T-cell (primary cell): ENCODE measurements at regions not wholly inside any gene's neighbourhood (a gene's known extent, or its start where the extent isn't known, plus 50 kb on each side); places are given as distances from the start of the nearest gene placed in this dataset.

Source experiments
- ATAC-seq, 4 experiments: fragments of 200-7000 bp in 3 of 4; fragments of 150-1000 bp in 1 of 4; cut with Tn5 transposase; replicated peaks in 1 of 4; 1 replicate in 3 of 4; 2 replicates in 1 of 4; pipeline ENCODE4 v1.10.0; 2021; ENCODE audit warnings: moderate library complexity in 3 of 4, mild to moderate bottlenecking in 2 of 4, moderate number of reproducible peaks in 1 of 4
- CTCF ChIA-PET, 2 donors: fragments of 300-600 bp; sonication (Branson Sonifier 250); formaldehyde crosslinking; loops; one replicate each; lab custom pipeline; 2022; ENCODE audit warnings: antibody characterized with exemption in 2 of 2; lab: Charles Lee
- POLR2A ChIA-PET, 2 donors: fragments of 300-600 bp; sonication (Branson Sonifier 250); formaldehyde crosslinking; loops; one replicate each; lab custom pipeline; 2022; ENCODE audit warnings: antibody characterized with exemption in 2 of 2; lab: Charles Lee
- DNase-seq, 35 experiments: peaks; one replicate each; pipeline versions ENCODE4 v3.0.0 to v3.0.0-alpha.2; 2013 to 2023
- H3K27ac ChIP-seq: one replicate; pipeline ENCODE4 v1.5.1; 2013; ENCODE audit warnings: low read length
- H3K27me3 ChIP-seq, 2 experiments: replicated peaks in 1 of 2; 1 replicate in 1 of 2; 2 replicates in 1 of 2; pipeline versions ENCODE4 v1.6.1 to v1.7.0; 2013; ENCODE audit warnings: low read length in 1 of 2, mixed read lengths in 1 of 2; ENCODE audit not compliant: control insufficient read depth in 2 of 2, insufficient read depth in 2 of 2; ENCODE audit errors: extremely low read depth in 1 of 2
- H3K36me3 ChIP-seq, 2 donors: 1 replicate in 1 of 2; 2 replicates in 1 of 2; pipeline versions ENCODE4 v1.6.1 to v1.7.0; 2013; ENCODE audit warnings: low read length in 1 of 2; ENCODE audit not compliant: control insufficient read depth in 2 of 2, insufficient read depth in 1 of 2; ENCODE audit errors: extremely low read depth in 1 of 2
- H3K4me1 ChIP-seq, 2 experiments: 1 replicate in 1 of 2; 2 replicates in 1 of 2; pipeline versions ENCODE4 v1.6.1 to v1.7.0; 2013; ENCODE audit warnings: low read length in 2 of 2, mixed read lengths in 1 of 2; ENCODE audit not compliant: insufficient read depth in 2 of 2, control insufficient read depth in 1 of 2; ENCODE audit errors: extremely low read depth in 1 of 2
- H3K4me3 ChIP-seq, 2 donors: 1 replicate in 1 of 2; 2 replicates in 1 of 2; pipeline versions ENCODE4 v1.5.1 to v1.7.0; 2013; ENCODE audit warnings: mild to moderate bottlenecking in 2 of 2, low read length in 1 of 2, moderate library complexity in 1 of 2; ENCODE audit not compliant: control insufficient read depth in 1 of 2; ENCODE audit errors: extremely low read depth in 1 of 2
- H3K9me3 ChIP-seq: 2 replicates; pipeline ENCODE4 v1.7.0; 2013
- H3K27ac Mint-ChIP-seq, 2 donors: one replicate each; pipeline ENCODE4 v1.8.0; 2020 to 2021; ENCODE audit warnings: mild to moderate bottlenecking in 2 of 2, mixed read lengths in 2 of 2
- H3K27me3 Mint-ChIP-seq, 2 donors: one replicate each; pipeline ENCODE4 v1.8.0; 2021 to 2022; ENCODE audit warnings: mixed read lengths in 2 of 2
- H3K36me3 Mint-ChIP-seq: one replicate; pipeline ENCODE4 v1.8.0; 2021; ENCODE audit warnings: mixed read lengths
- H3K4me1 Mint-ChIP-seq, 3 donors: one replicate each; pipeline ENCODE4 v1.8.0; 2020 to 2022; ENCODE audit warnings: mixed read lengths in 3 of 3, mild to moderate bottlenecking in 1 of 3
- H3K4me3 Mint-ChIP-seq, 3 donors: one replicate each; pipeline ENCODE4 v1.8.0; 2020 to 2022; ENCODE audit warnings: mild to moderate bottlenecking in 3 of 3, mixed read lengths in 3 of 3, moderate library complexity in 3 of 3
- H3K9me3 Mint-ChIP-seq, 3 donors: one replicate each; pipeline ENCODE4 v1.8.0; 2020 to 2022; ENCODE audit warnings: mixed read lengths in 3 of 3
- WGBS: methylation state at CpG from one replicate; pipeline ENCODE4 v1.1.5; 2013; ENCODE audit warnings: missing lambda C conversion rate; ENCODE audit not compliant: insufficient coverage; 5-methylcytosine and 5-hydroxymethylcytosine counted together

DNA sequence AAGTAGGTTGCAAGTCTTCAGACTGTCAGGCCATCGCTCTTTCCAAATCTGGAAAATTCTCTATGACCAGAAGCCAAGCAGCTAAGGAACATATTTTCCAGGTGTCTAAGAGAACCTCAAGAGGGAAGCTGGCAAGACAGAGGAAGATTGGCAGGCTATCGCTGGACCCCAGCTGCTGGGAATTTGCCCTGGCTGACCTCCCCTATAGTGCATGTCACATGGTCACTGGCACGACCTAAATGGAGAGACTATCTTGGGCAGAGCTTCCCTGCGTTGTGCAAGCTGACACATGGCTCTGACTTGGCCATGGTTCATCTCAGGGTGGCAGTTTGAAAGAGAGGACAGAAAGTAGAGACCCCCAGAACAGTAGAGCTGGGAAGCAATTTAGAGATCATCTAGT lies 104.9 kb upstream of the ZNF618 start:
- no peak overlapping the region for H3K4me3 ChIP-seq
- Mint-ChIP-seq H3K27me3 (peaks cover 21 to 30% of the 10 kb centered on the region in 2 donors), H3K36me3 (no peaks in the 10 kb centered on the region), H3K9me3 (peaks cover 0 to 8% (median 3%) of the 10 kb centered on the region in 3 donors), H3K27ac (no peak overlapping the region), H3K4me3 (no peak overlapping the region), H3K4me1 (no peaks in the 10 kb centered on the region)
- ChIA-PET POLR2A (no interaction called here), CTCF (no interaction called here)
- DNase-seq (no peak), ATAC-seq (no peak)
- peaks cover 0 to 13% of the 10 kb centered on the region in 2 experiments for H3K27me3 ChIP-seq
- WGBS: 83% methylated on average over 1 of the region's 4 CpGs
- no peaks in the 10 kb centered on the region for H3K9me3 ChIP-seq
- H3K27ac ChIP-seq: no peak overlapping the region
- H3K4me1 ChIP-seq: no peaks in the 10 kb centered on the region
- H3K36me3 ChIP-seq: no peaks in the 10 kb centered on the region

DNA sequence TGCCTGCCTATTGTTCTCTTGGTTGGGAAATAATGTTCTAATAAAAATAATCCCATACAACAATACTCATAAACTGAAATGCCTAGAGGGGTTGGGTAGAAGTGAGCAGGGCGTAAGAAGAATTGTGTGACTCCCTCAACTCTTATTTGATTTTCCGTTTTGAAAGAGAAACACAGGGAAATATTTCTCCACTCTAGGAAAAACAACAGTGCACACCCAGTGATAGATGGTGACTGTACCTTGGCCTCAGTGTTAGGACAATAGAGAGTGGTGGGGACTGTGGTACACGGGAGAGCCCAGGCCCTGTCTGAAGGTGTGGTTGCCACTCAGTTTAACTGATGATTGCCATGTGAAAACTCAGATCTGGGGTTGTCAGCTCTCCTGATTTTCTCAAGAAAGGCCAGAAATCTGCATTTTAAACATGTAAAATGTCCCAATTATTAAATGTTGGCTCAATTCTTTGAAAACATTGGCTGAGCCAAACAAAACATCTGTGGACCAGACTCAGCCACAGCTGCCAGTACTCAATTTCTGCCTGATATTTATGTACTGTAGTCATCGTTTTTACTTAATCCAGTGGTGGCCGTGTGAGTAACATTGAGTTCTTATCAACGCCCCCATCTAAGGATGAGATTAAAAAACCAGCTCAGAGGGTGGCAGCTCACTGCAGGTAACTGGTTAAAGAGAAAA lies 103.8 kb upstream of the ZNF618 start:
- Mint-ChIP-seq H3K36me3 (no peaks in the 10 kb centered on the region), H3K4me1 (no peaks in the 10 kb centered on the region), H3K27ac (no peak overlapping the region), H3K9me3 (no peaks in the 10 kb centered on the region), H3K4me3 (no peak overlapping the region), H3K27me3 (peaks cover 22 to 32% of the 10 kb centered on the region in 2 donors)
- 88% methylated on average over 1 of the region's 6 CpGs for WGBS
- no peaks in the 10 kb centered on the region for H3K4me1 ChIP-seq
- DNase-seq (no peak), ATAC-seq (no peak)
- no peak overlapping the region for H3K4me3 ChIP-seq
- H3K27ac ChIP-seq: no peak overlapping the region
- POLR2A ChIA-PET: no interaction called here
- no peaks in the 10 kb centered on the region for H3K9me3 ChIP-seq
- H3K27me3 ChIP-seq: peaks cover 0 to 13% of the 10 kb centered on the region in 2 experiments
- CTCF ChIA-PET: no interaction called here
- no peaks in the 10 kb centered on the region for H3K36me3 ChIP-seq

DNA sequence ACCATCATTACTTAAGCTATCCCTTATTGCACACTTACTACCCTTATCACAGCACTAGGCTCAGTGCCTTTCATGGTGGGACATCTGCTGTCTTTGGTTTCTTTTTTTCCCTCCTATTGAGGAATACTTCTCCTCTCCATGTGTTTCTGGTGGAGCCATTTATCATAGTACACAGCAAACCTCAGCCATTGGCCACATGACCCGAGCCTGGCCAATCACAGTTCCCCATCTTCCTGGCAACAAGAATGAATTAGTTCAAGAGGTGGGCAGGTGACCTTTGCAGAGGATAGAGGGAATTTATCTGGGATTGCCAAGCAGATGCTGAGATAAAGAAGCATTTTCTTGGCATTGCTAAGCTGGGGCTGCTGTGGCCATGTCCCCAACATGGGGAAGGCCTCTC lies 101.1 kb upstream of the ZNF618 start:
- no peak overlapping the region for H3K4me3 Mint-ChIP-seq
- no CpG with 5 or more reads among the region's 1 CpG for WGBS

DNA sequence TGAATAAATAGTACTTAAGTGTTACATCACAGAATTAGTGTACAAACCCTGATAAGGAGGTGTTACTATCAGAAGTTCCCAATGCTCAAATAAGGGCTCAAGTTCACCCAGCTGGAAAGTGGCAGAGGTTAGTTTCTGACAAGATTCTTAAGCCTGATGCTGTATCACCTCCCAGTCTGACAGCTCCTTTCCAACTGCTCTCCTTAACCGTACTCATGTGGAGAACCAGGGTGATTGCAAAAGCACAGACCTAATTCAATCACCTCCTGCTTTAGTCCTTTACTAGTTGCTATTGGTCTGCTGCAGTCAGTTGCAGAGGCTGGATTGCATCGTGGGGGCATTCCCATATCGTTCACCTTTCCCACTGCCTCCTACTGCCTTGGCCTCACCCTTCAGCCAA lies 100.4 kb upstream of the ZNF618 start:
- Histone ChIP-seq H3K4me1 (no peaks in the 10 kb centered on the region), H3K27ac (no peak overlapping the region), H3K4me3 (no peak overlapping the region), H3K27me3 (peaks cover 0 to 6% of the 10 kb centered on the region in 2 experiments), H3K36me3 (no peaks in the 10 kb centered on the region), H3K9me3 (no peaks in the 10 kb centered on the region)
- Mint-ChIP-seq H3K4me1 (no peaks in the 10 kb centered on the region), H3K27ac (no peak overlapping the region), H3K27me3 (peaks cover 13 to 15% of the 10 kb centered on the region in 2 donors), H3K36me3 (no peaks in the 10 kb centered on the region), H3K4me3 (no peak overlapping the region), H3K9me3 (no peaks in the 10 kb centered on the region)
- WGBS: 85% methylated on average over 2 of the region's 3 CpGs
- ATAC-seq: no peak
- ChIA-PET POLR2A (interaction anchor here in 1 of 2 donors (0.6 kb wide), 1 partner anchor 175 kb away, joined by 4 read pairs; no protein-coding TSS in a partner anchor), CTCF (no interaction called here)
- no peak for DNase-seq

More for the DNA sequence above, 101.1 kb upstream of the ZNF618 start:
- Histone ChIP-seq H3K27ac (no peak overlapping the region), H3K36me3 (no peaks in the 10 kb centered on the region), H3K4me1 (no peaks in the 10 kb centered on the region), H3K4me3 (no peak overlapping the region), H3K9me3 (no peaks in the 10 kb centered on the region), H3K27me3 (peaks cover 0 to 13% of the 10 kb centered on the region in 2 experiments)
- Mint-ChIP-seq H3K36me3 (no peaks in the 10 kb centered on the region), H3K27me3 (peaks cover 15 to 21% of the 10 kb centered on the region in 2 donors), H3K4me1 (no peaks in the 10 kb centered on the region), H3K9me3 (no peaks in the 10 kb centered on the region), H3K27ac (no peak overlapping the region)
- POLR2A ChIA-PET: no interaction called here
- CTCF ChIA-PET: no interaction called here
- ATAC-seq: no peak
- no peak for DNase-seq

DNA sequence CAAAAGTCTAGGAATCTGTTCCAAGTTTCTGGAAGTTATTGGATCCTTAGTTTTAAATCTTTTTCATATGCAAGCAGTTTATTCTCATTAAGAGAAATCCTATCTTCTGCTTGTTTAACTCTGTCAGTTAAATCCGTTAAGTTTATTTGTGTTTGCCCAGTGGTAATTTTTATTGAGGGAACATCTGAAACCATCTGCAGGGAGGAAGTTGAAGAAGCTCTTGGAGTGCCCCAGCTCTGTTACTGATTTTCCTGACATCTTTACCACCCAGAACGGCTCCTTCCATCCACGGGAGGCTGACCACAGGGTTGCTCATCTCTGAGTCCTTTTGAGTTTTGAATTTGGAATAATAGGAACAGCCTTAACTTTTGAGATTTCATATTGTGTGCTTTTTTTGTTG lies 99.9 kb upstream of the ZNF618 start:
- ATAC-seq (no peak), DNase-seq (no peak)
- H3K9me3 Mint-ChIP-seq: no peaks in the 10 kb centered on the region
- H3K4me1 ChIP-seq: no peaks in the 10 kb centered on the region
- ChIA-PET POLR2A (no interaction called here), CTCF (no interaction called here)
- H3K27me3 Mint-ChIP-seq: peaks cover 9 to 11% of the 10 kb centered on the region in 2 donors
- no peaks in the 10 kb centered on the region for H3K36me3 ChIP-seq
- peaks cover 0 to 2% of the 10 kb centered on the region in 2 experiments for H3K27me3 ChIP-seq
- WGBS: no CpG with 5 or more reads among the region's 3 CpGs
- H3K36me3 Mint-ChIP-seq: no peaks in the 10 kb centered on the region
- no peaks in the 10 kb centered on the region for H3K4me1 Mint-ChIP-seq
- no peaks in the 10 kb centered on the region for H3K9me3 ChIP-seq
- no peak overlapping the region for H3K4me3 ChIP-seq
- no peak overlapping the region for H3K27ac Mint-ChIP-seq
- H3K27ac ChIP-seq: no peak overlapping the region
- no peak overlapping the region for H3K4me3 Mint-ChIP-seq

DNA sequence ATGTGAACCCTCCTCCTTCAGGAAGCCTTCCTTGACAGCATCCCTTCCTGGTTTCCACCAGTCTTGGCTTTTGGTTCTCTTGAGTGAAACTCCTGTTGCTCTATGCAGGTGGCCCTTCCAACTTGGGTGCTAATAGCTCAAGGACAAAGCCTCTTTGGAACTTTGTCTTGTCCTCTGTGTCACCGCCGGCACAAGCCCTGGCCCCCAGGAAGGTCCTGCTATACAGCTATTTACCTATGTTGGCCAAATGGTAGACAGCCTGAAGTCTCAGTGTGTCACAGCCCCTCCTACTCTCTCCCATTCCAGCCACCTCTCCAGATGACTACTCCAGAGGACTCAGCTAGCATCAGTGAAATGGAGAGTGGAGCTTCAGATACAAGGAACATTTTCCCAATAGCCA lies 94.7 kb upstream of the ZNF618 start:
- Histone ChIP-seq H3K36me3 (no peaks in the 10 kb centered on the region), H3K4me1 (no peaks in the 10 kb centered on the region), H3K9me3 (no peaks in the 10 kb centered on the region), H3K4me3 (no peak overlapping the region), H3K27me3 (peaks cover 0 to 6% of the 10 kb centered on the region in 2 experiments), H3K27ac (no peak overlapping the region)
- Mint-ChIP-seq H3K4me1 (no peaks in the 10 kb centered on the region), H3K36me3 (no peaks in the 10 kb centered on the region), H3K9me3 (no peaks in the 10 kb centered on the region), H3K4me3 (no peak overlapping the region), H3K27ac (no peak overlapping the region), H3K27me3 (peaks cover 11 to 15% of the 10 kb centered on the region in 2 donors)
- ATAC-seq: no peak
- no peak for DNase-seq
- WGBS: 79% methylated on average over 2 of the region's 2 CpGs
- CTCF ChIA-PET: no interaction called here
- POLR2A ChIA-PET: no interaction called here
